HG02973 (cell line): ENCODE measurements at regions not wholly inside any gene's neighbourhood (a gene's known extent, or its start where the extent isn't known, plus 50 kb on each side); places are given as distances from the start of the nearest gene placed in this dataset.

Experiments used
- ATAC-seq: cut with Tn5 transposase; IDR thresholded peaks from one replicate; pipeline ENCODE4 v1.9.1; 2021; ENCODE audit warnings: moderate library complexity; ENCODE audit not compliant: unreplicated experiment

- no peak for ATAC-seq
Measured at GRCh38 chr4:59831746-59832145, 1368.4 kb upstream of the ADGRL3 start.

DNA sequence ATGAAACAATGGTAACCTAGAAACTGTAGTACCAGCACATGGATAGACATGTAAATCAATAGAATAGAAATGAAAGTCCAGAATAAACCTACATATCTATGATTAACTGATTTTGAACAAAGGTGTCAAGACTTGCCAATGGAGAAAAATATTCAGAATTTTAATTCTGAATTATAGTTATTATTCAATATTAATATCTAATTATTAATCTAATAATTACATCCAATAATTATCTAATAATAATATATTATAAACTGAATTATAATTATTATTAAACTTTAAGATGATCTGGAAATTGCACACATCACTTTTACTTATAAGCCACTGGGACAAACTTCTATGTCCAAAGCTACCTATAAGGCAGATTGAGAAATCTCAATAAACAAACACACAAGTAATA is 1365.2 kb upstream of the ADGRL3 start:
- no peak for ATAC-seq

DNA sequence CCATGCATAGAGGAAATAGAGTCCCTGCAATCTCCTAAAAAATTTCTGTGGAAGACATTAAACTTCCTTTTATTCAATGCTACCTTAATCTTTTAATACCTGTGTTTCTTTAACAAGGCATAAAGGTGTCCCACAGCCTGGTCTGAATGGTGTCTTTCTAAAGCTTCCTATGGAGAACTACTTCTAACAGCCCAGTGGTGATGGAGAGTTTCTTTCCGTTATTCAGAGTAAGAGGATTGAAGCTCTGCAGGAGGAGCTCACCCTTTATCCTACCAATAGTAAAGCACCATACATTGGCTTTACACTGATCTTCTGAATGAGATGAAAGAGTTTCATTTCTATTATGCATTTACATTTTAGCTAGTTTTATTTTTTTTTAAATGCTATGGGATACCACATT is 1362.4 kb upstream of the ADGRL3 start:
- no peak for ATAC-seq

GRCh38 chr4:59838236-59838635 is 1361.9 kb upstream of the ADGRL3 start:
- ATAC-seq = no peak

DNA sequence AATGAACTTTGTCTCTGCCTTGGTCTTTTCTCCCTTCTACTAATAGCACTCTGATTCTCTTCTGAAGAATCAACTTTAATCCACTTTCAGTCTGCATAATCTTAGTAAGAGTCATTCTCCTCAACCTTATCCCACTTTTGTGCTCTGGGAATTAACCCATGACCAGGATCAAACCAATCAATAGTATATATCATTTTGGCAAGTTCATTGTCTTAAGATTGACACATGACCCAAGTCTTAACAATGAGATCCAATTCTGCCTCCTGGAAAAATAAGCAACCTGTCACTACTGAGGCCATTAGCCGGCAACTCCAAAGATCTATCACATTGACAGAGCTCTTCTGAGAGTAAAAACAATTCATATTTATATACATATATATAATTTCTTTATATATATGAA is 1358.4 kb upstream of the ADGRL3 start:
- ATAC-seq = no peak

GRCh38 chr4:59848457-59848856 is 1351.7 kb upstream of the ADGRL3 start:
- ATAC-seq = no peak

- no peak for ATAC-seq
Measured at GRCh38 chr4:59855630-59856352, 1344.3 kb upstream of the ADGRL3 start.

DNA sequence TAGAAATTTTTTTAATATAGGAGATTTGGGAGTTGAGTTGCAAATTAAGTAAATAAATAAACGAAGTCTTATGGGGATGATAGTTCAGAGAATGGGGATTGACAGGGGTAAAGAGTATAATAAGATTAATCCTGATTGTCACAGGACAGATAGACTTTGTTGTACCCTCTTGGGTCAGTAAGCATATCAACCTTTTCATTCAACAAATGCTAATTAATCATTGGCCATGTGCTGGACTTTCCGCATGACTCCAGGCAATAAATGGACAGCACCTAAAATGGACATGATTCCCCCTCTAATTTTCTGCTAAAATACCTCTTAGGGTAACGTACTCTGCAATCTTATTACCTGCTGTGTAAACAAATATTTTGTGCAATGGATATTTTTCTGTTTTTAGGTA is 1331.1 kb upstream of the ADGRL3 start:
- no peak for ATAC-seq

DNA sequence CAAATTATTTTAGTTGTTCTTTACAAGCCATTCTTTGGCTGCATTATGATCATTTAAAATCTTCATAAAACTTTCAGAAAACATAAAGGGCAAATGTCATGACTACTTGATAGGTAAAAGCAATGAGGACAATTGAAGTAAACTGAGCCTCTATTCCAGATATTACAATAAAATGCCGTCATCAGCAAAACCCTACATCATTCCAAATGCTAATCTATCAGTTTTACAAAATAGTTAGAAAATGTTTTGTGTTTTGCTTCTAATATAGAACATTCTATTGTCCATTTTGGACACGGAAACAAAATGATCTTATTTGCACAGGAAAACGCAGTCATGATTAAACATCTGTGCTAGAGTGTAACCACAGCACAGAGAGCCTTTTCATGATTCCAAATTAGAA is 1330.6 kb upstream of the ADGRL3 start:
- ATAC-seq = no peak

- ATAC-seq = no peak
Measured at GRCh38 chr4:59881632-59882031, 1318.5 kb upstream of the ADGRL3 start.

- no peak for ATAC-seq
Measured at GRCh38 chr4:59904331-59904730, 1295.8 kb upstream of the ADGRL3 start.

DNA sequence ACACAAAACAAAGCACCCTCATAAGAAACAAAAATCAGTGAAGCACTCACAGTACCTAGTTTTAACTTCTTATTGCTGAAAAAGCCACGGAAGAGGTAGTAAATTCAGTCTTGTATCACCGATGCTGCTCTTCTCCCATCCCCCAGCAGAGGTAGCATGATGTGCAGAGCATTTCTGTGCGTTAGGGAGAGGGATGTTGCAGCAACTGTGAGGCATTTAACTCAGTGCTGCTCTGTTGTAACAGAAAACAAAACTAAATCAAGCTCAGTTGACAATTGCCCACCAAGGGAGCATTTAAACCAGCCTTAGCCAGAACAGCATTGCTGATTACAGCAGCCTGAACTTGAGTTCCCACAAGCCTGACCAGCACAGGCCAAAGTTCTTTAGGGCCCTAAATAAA is 1279.7 kb upstream of the ADGRL3 start:
- ATAC-seq = no peak

DNA sequence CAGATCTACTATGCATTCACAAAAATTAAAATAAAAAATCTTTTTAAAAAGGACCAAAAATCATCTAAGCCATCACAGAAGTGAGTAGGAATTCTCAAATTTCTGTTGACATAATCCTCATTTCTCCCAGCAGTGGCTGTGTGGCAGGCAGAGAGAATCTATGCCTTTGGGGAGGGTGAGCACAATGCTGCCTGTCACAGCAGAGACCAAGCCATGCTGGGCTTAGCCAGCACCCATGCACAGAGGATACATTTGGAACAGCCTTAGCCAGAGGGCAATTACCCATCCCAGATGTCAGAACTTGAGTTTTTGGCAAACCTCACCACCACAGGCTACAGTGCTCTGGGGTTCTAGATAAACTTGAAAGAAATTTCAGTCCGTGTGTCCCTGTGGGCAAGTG is 1274.8 kb upstream of the ADGRL3 start:
- no peak for ATAC-seq

DNA sequence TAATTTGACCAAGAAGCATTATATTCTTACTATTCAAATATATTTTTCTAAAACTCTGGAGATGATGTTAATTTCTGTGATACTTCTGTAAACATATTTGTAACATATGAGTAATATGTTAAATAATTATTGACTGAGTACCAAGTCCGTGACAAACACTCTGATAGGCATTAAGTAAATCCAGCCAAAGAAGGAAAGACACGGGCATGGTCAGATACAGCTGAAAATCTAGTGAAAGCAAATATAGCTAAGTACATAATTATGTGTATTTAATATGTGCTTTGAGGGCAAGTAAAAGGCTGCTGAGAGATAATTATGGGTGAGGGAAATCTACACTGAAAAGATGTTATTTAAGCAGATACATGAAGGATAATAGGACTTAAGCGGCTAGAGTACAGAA is 1263.6 kb upstream of the ADGRL3 start:
- no peak for ATAC-seq

GRCh38 chr4:59938166-59938565 is 1262.0 kb upstream of the ADGRL3 start:
- no peak for ATAC-seq

- ATAC-seq = no peak
Measured at GRCh38 chr4:59945277-59945676, 1254.8 kb upstream of the ADGRL3 start.

DNA sequence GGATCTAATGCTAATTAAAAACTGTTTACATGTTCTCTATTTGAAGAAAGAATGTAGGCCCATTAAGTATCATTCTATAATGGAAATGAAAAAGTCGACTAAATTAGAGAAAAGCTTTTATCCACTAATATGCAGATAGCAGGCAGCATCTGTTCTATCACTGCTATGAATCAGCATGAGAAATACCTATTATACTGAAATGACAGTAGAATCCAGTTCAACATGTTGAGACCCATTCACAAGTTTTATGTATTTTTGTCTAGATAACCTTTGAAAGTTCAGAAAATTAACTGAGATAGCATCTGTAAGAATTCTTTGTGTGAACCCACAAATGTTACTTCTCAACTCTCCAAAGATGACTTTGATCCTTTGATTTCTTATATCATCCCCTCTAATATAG is 1254.4 kb upstream of the ADGRL3 start:
- no peak for ATAC-seq

- ATAC-seq = no peak
Measured at GRCh38 chr4:59956366-59956765, 1243.8 kb upstream of the ADGRL3 start.

GRCh38 chr4:59960143-59960542 is 1240.0 kb upstream of the ADGRL3 start:
- ATAC-seq = no peak

DNA sequence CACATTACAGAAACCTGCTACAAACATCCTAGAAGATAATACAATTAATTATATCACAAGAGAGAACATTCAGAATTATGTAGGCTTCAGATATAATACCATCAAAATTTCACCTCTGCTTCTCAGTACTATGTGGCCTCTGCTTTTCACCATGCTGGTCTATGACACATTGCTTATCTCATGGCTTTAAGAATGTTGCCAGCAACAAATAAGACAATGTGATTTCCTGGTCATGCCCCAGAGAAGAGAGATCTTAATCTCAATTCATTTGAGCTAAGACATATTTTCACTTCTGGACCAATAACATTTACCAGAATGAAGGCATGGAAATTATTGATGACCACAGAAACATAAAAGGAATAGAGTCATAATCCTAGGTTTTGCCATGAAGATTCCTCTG is 1233.4 kb upstream of the ADGRL3 start:
- no peak for ATAC-seq

DNA sequence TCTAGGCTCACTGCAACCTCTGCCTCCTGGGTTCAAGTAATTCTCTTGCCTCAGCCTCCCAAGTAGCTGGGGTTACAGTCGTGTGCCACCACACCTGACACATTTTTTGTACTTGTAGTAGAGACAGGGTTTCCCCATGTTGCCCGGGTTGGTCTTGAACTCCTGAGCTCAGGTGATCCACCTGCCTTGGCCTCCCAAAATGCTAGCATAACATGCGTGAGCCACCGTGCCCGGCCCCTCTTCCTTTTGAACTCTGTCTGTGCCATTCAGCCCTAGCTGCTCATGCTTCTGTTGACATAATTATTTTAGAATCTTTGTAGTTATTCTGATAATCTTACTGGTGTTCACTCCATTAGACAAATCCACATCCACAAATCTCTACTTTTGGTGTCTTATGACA is 1231.3 kb upstream of the ADGRL3 start:
- ATAC-seq = no peak

- no peak for ATAC-seq
Measured at GRCh38 chr4:59969909-59970308, 1230.2 kb upstream of the ADGRL3 start.

DNA sequence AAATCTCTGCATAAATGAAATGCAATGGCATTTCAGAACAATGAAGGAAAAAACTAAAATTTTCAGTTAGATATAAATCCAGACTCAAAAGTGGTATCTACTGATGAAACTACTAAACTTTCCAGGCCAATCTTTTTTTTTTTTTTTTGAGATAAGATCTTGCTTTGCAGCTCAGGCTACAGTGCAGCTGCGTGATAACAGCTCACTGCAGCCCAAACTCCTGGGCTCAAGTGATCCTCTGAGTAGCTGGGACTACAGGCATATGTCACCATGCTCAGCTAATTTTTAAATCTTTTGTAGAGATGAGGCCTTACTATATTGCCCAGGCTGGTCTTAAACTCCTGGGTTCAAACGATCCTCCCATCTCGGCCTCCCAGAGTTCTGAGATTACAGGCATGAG is 1228.2 kb upstream of the ADGRL3 start:
- no peak for ATAC-seq
